Ishikawa (cell line): ENCODE measurements at regions not wholly inside any gene's neighbourhood (a gene's known extent, or its start where the extent isn't known, plus 50 kb on each side); places are given as distances from the start of the nearest gene placed in this dataset.

ENCODE experiments used
- CEBPB ChIP-seq: IDR thresholded peaks from 2 replicates; pipeline ENCODE4 v1.6.1; 2012
- CREB1 ChIP-seq: IDR thresholded peaks from 2 replicates; pipeline ENCODE4 v1.6.1; 2012; ENCODE audit warnings: low read depth
- EGR1 ChIP-seq: IDR thresholded peaks from 2 replicates; pipeline ENCODE4 v1.6.1; 2012
- EP300 ChIP-seq: IDR thresholded peaks from 2 replicates; pipeline ENCODE4 v1.6.1; 2012; ENCODE audit warnings: borderline replicate concordance
- FOXM1 ChIP-seq: IDR thresholded peaks from 2 replicates; pipeline ENCODE4 v1.6.1; 2012; ENCODE audit warnings: low read depth, borderline replicate concordance
- MAX ChIP-seq: IDR thresholded peaks from 2 replicates; pipeline ENCODE4 v1.6.1; 2012
- NFIC ChIP-seq: IDR thresholded peaks from 2 replicates; pipeline ENCODE4 v1.6.1; 2012
- RAD21 ChIP-seq: IDR thresholded peaks from 2 replicates; pipeline ENCODE4 v1.6.1; 2012; ENCODE audit warnings: low read depth
- REST ChIP-seq: IDR thresholded peaks from 2 replicates; pipeline ENCODE4 v1.6.1; 2012; ENCODE audit warnings: low read depth, mild to moderate bottlenecking
- TAF1 ChIP-seq: IDR thresholded peaks from 2 replicates; pipeline ENCODE4 v1.6.1; 2012; ENCODE audit warnings: low read depth, mild to moderate bottlenecking
- TCF12 ChIP-seq: IDR thresholded peaks from 2 replicates; pipeline ENCODE4 v1.6.1; 2012; ENCODE audit warnings: low read depth
- TEAD4 ChIP-seq: IDR thresholded peaks from 2 replicates; pipeline ENCODE4 v1.6.1; 2012
- USF1 ChIP-seq: IDR thresholded peaks from 2 replicates; pipeline ENCODE4 v1.6.1; 2012
- YY1 ChIP-seq: IDR thresholded peaks from 2 replicates; pipeline ENCODE4 v1.6.1; 2012; ENCODE audit warnings: low read depth
- ZBTB7A ChIP-seq: IDR thresholded peaks from 2 replicates; pipeline ENCODE4 v1.6.1; 2012; ENCODE audit warnings: low read depth

GRCh38 chr4:147064856-147065255, 119.2 kb upstream of the TTC29 start:
- TF ChIP-seq FOXM1 (no peak), CEBPB (no peak), REST (no peak), TEAD4 (no peak), YY1 (no peak), EP300 (no peak)

GRCh38 chr4:147068564-147068963, 122.9 kb upstream of the TTC29 start:
- TF ChIP-seq NFIC (no peak), CEBPB (no peak), REST (no peak)

- TF ChIP-seq USF1 (no peak), MAX (no peak), TCF12 (no peak), ZBTB7A (no peak), EGR1 (no peak), FOXM1 (no peak), RAD21 (no peak)
Measured at GRCh38 chr4:147071209-147071740, 125.6 kb upstream of the TTC29 start.

- TF ChIP-seq FOXM1 (no peak), USF1 (no peak), REST (no peak), NFIC (no peak), CREB1 (no peak), EGR1 (no peak), YY1 (no peak), ZBTB7A (no peak), EP300 (no peak), RAD21 (no peak), CEBPB (no peak), TAF1 (no peak), TEAD4 (no peak), MAX (no peak), TCF12 (no peak)
Measured at GRCh38 chr4:147076179-147076578, 130.5 kb upstream of the TTC29 start.

GRCh38 chr4:147076728-147077127, 131.1 kb upstream of the TTC29 start:
- TF ChIP-seq RAD21 (no peak), EP300 (no peak), FOXM1 (no peak), MAX (no peak), TCF12 (no peak), CEBPB (no peak), TEAD4 (no peak), EGR1 (no peak), YY1 (no peak), REST (no peak), TAF1 (no peak), NFIC (no peak), ZBTB7A (no peak), USF1 (no peak), CREB1 (no peak)
